K562 (cell line): ENCODE measurements at regions not wholly inside any gene's neighbourhood (a gene's known extent, or its start where the extent isn't known, plus 50 kb on each side); places are given as distances from the start of the nearest gene placed in this dataset.

ENCODE experiments used
- ATAC-seq: fragments of 200-7000 bp; cut with Tn5 transposase; 3 replicates; pipeline ENCODE4 v1.9.1; 2020; ENCODE audit warnings: moderate library complexity
- BruUV-seq: library from RNA; stranded (reverse); fragments of 400-500 nt; replicated peaks from 2 replicates; lab custom pipeline; 2021; lab: Mats Ljungman, UMichigan
- CTCF ChIA-PET: fragments of 300-600 bp; formaldehyde crosslinking; extraction: SDS; loops from one replicate; lab custom pipeline; 2021; ENCODE audit warnings: low intra/inter-chr PET ratio; lab: Yijun Ruan, JAX
- POLR2A ChIA-PET: fragments of 300-600, 350-650 bp; sonication (Branson Sonifier 250); formaldehyde crosslinking; extraction: SDS; loops from one replicate; lab custom pipeline; 2021; ENCODE audit warnings: antibody characterized with exemption, inconsistent platforms; lab: Yijun Ruan, JAX
- DNase-seq, 4 experiments: peaks; one replicate each; pipeline versions ENCODE4 v3.0.0 to v3.0.0-alpha.2; 2011 to 2018; ENCODE audit warnings: low spot score in 3 of 4, mixed read lengths in 3 of 4; ENCODE audit errors: extremely low read depth in 1 of 4
- FAIRE-seq: peaks from 2 replicates; lab custom pipeline; 2011; peaks lifted over from hg19 to GRCh38; lab: Jason Lieb, UNC
- H2AFZ ChIP-seq: 2 replicates; pipeline ENCODE4 v1.6.0; 2011; ENCODE audit warnings: low read depth, low read length, control low read depth, inconsistent platforms
- H3K27ac ChIP-seq: fragments of 200-600 bp; 3 replicates; pipeline ENCODE4 v1.8.0; 2011; ENCODE audit warnings: low read depth, mild to moderate bottlenecking, control low read depth, inconsistent platforms, low read length, moderate library complexity, mixed read lengths; ENCODE audit errors: extremely low read depth
- H3K27me3 ChIP-seq, 2 experiments: fragments of 300-600 bp in 1 of 2; 2 replicates in 1 of 2; 3 replicates in 1 of 2; pipeline versions ENCODE4 v1.6.0 to v1.8.0; 2011; ENCODE audit warnings: inconsistent platforms in 2 of 2, low read length in 2 of 2, mild to moderate bottlenecking in 1 of 2, mixed read lengths in 1 of 2, moderate library complexity in 1 of 2; ENCODE audit not compliant: control insufficient read depth in 2 of 2, insufficient read depth in 2 of 2
- H3K36me3 ChIP-seq: fragments of 300-600 bp; 3 replicates; pipeline ENCODE4 v1.8.0; 2011; ENCODE audit warnings: mild to moderate bottlenecking, low read length, inconsistent platforms; ENCODE audit not compliant: control insufficient read depth, insufficient read depth
- H3K4me1 ChIP-seq, 2 experiments: fragments of 200-600 bp in 1 of 2; replicated peaks in 1 of 2; 2 replicates in 1 of 2; 3 replicates in 1 of 2; pipeline versions ENCODE4 v1.5.1 to v1.8.0; 2011; ENCODE audit warnings: inconsistent platforms in 2 of 2, low read length in 2 of 2, mild to moderate bottlenecking in 1 of 2, mixed read lengths in 1 of 2, moderate library complexity in 1 of 2; ENCODE audit not compliant: control insufficient read depth in 2 of 2, insufficient read depth in 2 of 2
- H3K4me2 ChIP-seq: 2 replicates; pipeline ENCODE4 v1.6.1; 2011; ENCODE audit warnings: low read length, control low read depth, inconsistent platforms, mixed read lengths; ENCODE audit not compliant: insufficient read depth
- H3K4me3 ChIP-seq: fragments of 200-600 bp; sonication (generic), shearing (Covaris generic); 2 replicates; pipeline ENCODE4 v1.5.1; 2016; ENCODE audit warnings: control low read depth, inconsistent platforms
- H3K79me2 ChIP-seq: fragments of 200-600 bp; 3 replicates; pipeline ENCODE4 v1.8.0; 2011; ENCODE audit warnings: low read length, inconsistent platforms; ENCODE audit not compliant: control insufficient read depth, insufficient read depth
- H3K9ac ChIP-seq, 2 experiments: 2 replicates each; pipeline versions ENCODE4 v1.6.0 to v1.6.1; 2011; ENCODE audit warnings: low read depth in 2 of 2, low read length in 2 of 2, control low read depth in 1 of 2, inconsistent platforms in 1 of 2, mild to moderate bottlenecking in 1 of 2, mixed read lengths in 1 of 2; ENCODE audit not compliant: insufficient read depth in 1 of 2
- H3K9me1 ChIP-seq: one replicate; pipeline ENCODE4 v1.6.0; 2011; ENCODE audit warnings: inconsistent platforms, mild to moderate bottlenecking, low read length, moderate library complexity; ENCODE audit not compliant: control insufficient read depth, insufficient read depth
- H3K9me3 ChIP-seq: replicated peaks from 2 replicates; pipeline ENCODE4 v1.5.1; 2011; ENCODE audit warnings: low read depth, low read length, inconsistent platforms; ENCODE audit not compliant: control insufficient read depth, insufficient read depth
- H4K20me1 ChIP-seq: replicated peaks from 2 replicates; pipeline ENCODE4 v1.6.1; 2011; ENCODE audit warnings: low read length, inconsistent platforms, mixed read lengths; ENCODE audit not compliant: control insufficient read depth, insufficient read depth
- ARNT ChIP-seq, 2 experiments: fragments of 450-650 bp; IDR thresholded peaks; 2 replicates each; pipeline ENCODE4 v1.6.1; 2016; ENCODE audit warnings: mild to moderate bottlenecking in 1 of 2
- THAP12 ChIP-seq: fragments of 250-450 bp; sonication (Bioruptor Pico); IDR thresholded peaks from 2 replicates; pipeline ENCODE4 v1.9.0; 2021; ENCODE audit warnings: mild to moderate bottlenecking, inconsistent platforms
- WGBS: fragments of 100-300 bp; shearing (Covaris generic); methylation state at CpG from one replicate; pipeline ENCODE4 v1.1.6; 2016; ENCODE audit warnings: low coverage, mixed read lengths; ENCODE audit not compliant: insufficient coverage; ENCODE audit errors: missing lambda C conversion rate; 5-methylcytosine and 5-hydroxymethylcytosine counted together
- in situ Hi-C: fragments of 300-500 bp; cut with MboI; formaldehyde crosslinking; loops from 4 replicates; pipeline ENCODE4 v1.15.0; 2018; ENCODE audit warnings: inconsistent platforms, mixed read lengths
- intact Hi-C: fragments of 100-400 bp; cut with micrococcal nuclease; formaldehyde crosslinking; loops from 2 replicates; pipeline ENCODE4 v1.14.2; 2022
- TF ChIP-seq, protein P1 (sequence below), 3 experiments: IDR thresholded peaks in 2 of 3; conservative IDR thresholded peaks in 1 of 3; 2 replicates each; pipeline ENCODE4 v1.5.1; 2011 to 2012; ENCODE audit warnings: low read length in 3 of 3, mild to moderate bottlenecking in 3 of 3, control low read depth in 2 of 3, improper control_type of control experiment in 1 of 3, inconsistent platforms in 1 of 3, low read depth in 1 of 3, mixed read lengths in 1 of 3, moderate library complexity in 1 of 3; ENCODE audit not compliant: insufficient read depth in 2 of 3

- in situ Hi-C loops (no loop called here), intact Hi-C loops (no loop called here)
- Histone ChIP-seq H3K9ac (no peak overlapping the region), H3K4me3 (no peak overlapping the region), H3K9me1 (no peaks in the 10 kb centered on the region), H3K9me3 (no peaks in the 10 kb centered on the region), H3K27ac (no peak overlapping the region), H3K27me3 (no peaks in the 10 kb centered on the region), H4K20me1 (no peaks in the 10 kb centered on the region), H3K4me2 (no peak overlapping the region), H3K4me1 (no peaks in the 10 kb centered on the region), H3K79me2 (no peaks in the 10 kb centered on the region), H3K36me3 (no peaks in the 10 kb centered on the region), H2AFZ (no peak overlapping the region)
- no peak for FAIRE-seq
- ATAC-seq = no peak
- ChIA-PET POLR2A (interaction anchor here (0.6 kb wide), 1 partner anchor 53 kb away, joined by 3 read pairs; no protein-coding TSS in a partner anchor), CTCF (no interaction called here)
- BruUV-seq = no TSS peak
- 4% methylated on average over 5 of the region's 5 CpGs for WGBS
- no peak for DNase-seq
- TF ChIP-seq THAP12 (no peak), ARNT (IDR thresholded peaks at IDR 0.05) (no peak)
- TF ChIP-seq, protein P1, sequence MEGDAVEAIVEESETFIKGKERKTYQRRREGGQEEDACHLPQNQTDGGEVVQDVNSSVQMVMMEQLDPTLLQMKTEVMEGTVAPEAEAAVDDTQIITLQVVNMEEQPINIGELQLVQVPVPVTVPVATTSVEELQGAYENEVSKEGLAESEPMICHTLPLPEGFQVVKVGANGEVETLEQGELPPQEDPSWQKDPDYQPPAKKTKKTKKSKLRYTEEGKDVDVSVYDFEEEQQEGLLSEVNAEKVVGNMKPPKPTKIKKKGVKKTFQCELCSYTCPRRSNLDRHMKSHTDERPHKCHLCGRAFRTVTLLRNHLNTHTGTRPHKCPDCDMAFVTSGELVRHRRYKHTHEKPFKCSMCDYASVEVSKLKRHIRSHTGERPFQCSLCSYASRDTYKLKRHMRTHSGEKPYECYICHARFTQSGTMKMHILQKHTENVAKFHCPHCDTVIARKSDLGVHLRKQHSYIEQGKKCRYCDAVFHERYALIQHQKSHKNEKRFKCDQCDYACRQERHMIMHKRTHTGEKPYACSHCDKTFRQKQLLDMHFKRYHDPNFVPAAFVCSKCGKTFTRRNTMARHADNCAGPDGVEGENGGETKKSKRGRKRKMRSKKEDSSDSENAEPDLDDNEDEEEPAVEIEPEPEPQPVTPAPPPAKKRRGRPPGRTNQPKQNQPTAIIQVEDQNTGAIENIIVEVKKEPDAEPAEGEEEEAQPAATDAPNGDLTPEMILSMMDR (IDR thresholded peaks at IDR 0.05 in 2 of 3, conservative IDR thresholded peaks at IDR 0.05 in 1 of 3; ENCODE audit: insufficient read depth in 2 of 3, low read depth in 1 of 3, low read length in 3 of 3) = no peak
Measured at GRCh38 chr10:23556727-23557440, 118.0 kb downstream of the OTUD1 start.
